Prostate gland (tissue), 2 donors: ENCODE measurements at regions not wholly inside any gene's neighbourhood (a gene's known extent, or its start where the extent isn't known, plus 50 kb on each side); places are given as distances from the start of the nearest gene placed in this dataset.

Experiments
- CTCF ChIP-seq, 4 experiments: fragments of 200-600 bp in 2 of 4; fragments of 450-650 bp in 2 of 4; sonication (generic) in 2 of 4; IDR thresholded peaks; 1 replicate in 3 of 4; 2 replicates in 1 of 4; pipeline ENCODE4 v1.5.1; 2016 to 2019; ENCODE audit warnings: antibody characterized with exemption in 4 of 4, mild to moderate bottlenecking in 2 of 4, moderate library complexity in 2 of 4
- POLR2A ChIP-seq: fragments of 450-650 bp; IDR thresholded peaks from one replicate; pipeline ENCODE4 v1.6.1; 2016; ENCODE audit warnings: antibody characterized with exemption, mild to moderate bottlenecking

- no peak for TF ChIP-seq POLR2A
- TF ChIP-seq CTCF (IDR thresholded peaks at IDR 0.05), result no peak
Measured at GRCh38 chr14:48086516-48086915, 411.1 kb upstream of the MDGA2 start.
